HEK293 (cell line): ENCODE measurements at regions not wholly inside any gene's neighbourhood (a gene's known extent, or its start where the extent isn't known, plus 50 kb on each side); places are given as distances from the start of the nearest gene placed in this dataset.

Source experiments
- CTCF ChIA-PET: fragments of 350-600 bp; formaldehyde crosslinking; extraction: SDS; loops from one replicate; lab custom pipeline; 2021; ENCODE audit warnings: antibody characterized with exemption; lab: Yijun Ruan, JAX
- POLR2A ChIA-PET: fragments of 300-600 bp; formaldehyde crosslinking; extraction: SDS; loops from one replicate; lab custom pipeline; 2020; ENCODE audit warnings: antibody characterized with exemption, inconsistent platforms; lab: Yijun Ruan, JAX
- H3K27ac ChIP-seq: fragments of 200-500 bp; sonication (Bioruptor generic); 2 replicates; pipeline ENCODE4 v1.5.1; 2014; ENCODE audit warnings: low read depth, low read length, control low read depth, inconsistent platforms; ENCODE audit errors: extremely low read depth
- H3K36me3 ChIP-seq, 2 experiments: fragments of 200-500 bp in 1 of 2; sonication (Bioruptor generic) in 1 of 2; 1 replicate in 1 of 2; 2 replicates in 1 of 2; pipeline ENCODE4 v1.5.1; 2014 to 2017; ENCODE audit warnings: inconsistent platforms in 2 of 2, low read length in 2 of 2; ENCODE audit not compliant: control insufficient read depth in 2 of 2, insufficient read depth in 1 of 2
- H3K4me1 ChIP-seq: fragments of 200-500 bp; sonication (Bioruptor generic); 2 replicates; pipeline ENCODE4 v1.5.1; 2014; ENCODE audit warnings: mild to moderate bottlenecking, low read length, inconsistent platforms; ENCODE audit not compliant: control insufficient read depth, insufficient read depth
- H3K4me3 ChIP-seq: 2 replicates; pipeline ENCODE4 v1.5.1; 2011; ENCODE audit warnings: low read depth, mild to moderate bottlenecking, control low read depth, low read length, moderate library complexity
- H3K9me3 ChIP-seq: fragments of 200-500 bp; sonication (Bioruptor generic); 2 replicates; pipeline ENCODE4 v1.5.1; 2014; ENCODE audit warnings: low read depth, low read length, inconsistent platforms; ENCODE audit not compliant: control insufficient read depth, insufficient read depth
- BCL11B ChIP-seq: fragments of 450-650 bp; formaldehyde crosslinking; IDR thresholded peaks from 2 replicates; pipeline ENCODE4 v1.5.1; 2016; ENCODE audit warnings: low read depth, missing biosample characterization, missing genetic modification characterization
- CTCF ChIP-seq: fragments of 450-650 bp; formaldehyde crosslinking; IDR thresholded peaks from 2 replicates; pipeline ENCODE4 v1.5.1; 2016; ENCODE audit warnings: missing biosample characterization, missing genetic modification characterization
- FEZF1 ChIP-seq: fragments of 450-650 bp; formaldehyde crosslinking; IDR thresholded peaks from 2 replicates; pipeline ENCODE4 v1.5.1; 2016; ENCODE audit warnings: missing biosample characterization, missing genetic modification characterization
- HOXC10 ChIP-seq: sonication (generic); formaldehyde crosslinking; IDR thresholded peaks from 2 replicates; pipeline ENCODE4 v1.8.1; 2023; ENCODE audit warnings: mild to moderate bottlenecking, missing genetic modification reagents
- KLF17 ChIP-seq: fragments of 450-650 bp; formaldehyde crosslinking; IDR thresholded peaks from 2 replicates; pipeline ENCODE4 v1.5.1; 2016; ENCODE audit warnings: missing biosample characterization, missing genetic modification characterization
- MEIS1 ChIP-seq: sonication (generic); formaldehyde crosslinking; IDR thresholded peaks from 2 replicates; pipeline ENCODE4 v1.8.1; 2022; ENCODE audit warnings: missing genetic modification reagents, mild to moderate bottlenecking, borderline replicate concordance
- PBX3 ChIP-seq: sonication (generic); formaldehyde crosslinking; IDR thresholded peaks from 2 replicates; pipeline ENCODE4 v1.8.1; 2022; ENCODE audit warnings: mild to moderate bottlenecking, moderate library complexity, missing genetic modification reagents
- PRDM1 ChIP-seq: fragments of 450-650 bp; formaldehyde crosslinking; IDR thresholded peaks from 2 replicates; pipeline ENCODE4; 2016; ENCODE audit warnings: missing biosample characterization, missing genetic modification characterization
- SP2 ChIP-seq: fragments of 450-650 bp; formaldehyde crosslinking; IDR thresholded peaks from 2 replicates; pipeline ENCODE4 v1.5.1; 2016; ENCODE audit warnings: missing biosample characterization, missing genetic modification characterization
- ZFP3 ChIP-seq: fragments of 450-650 bp; formaldehyde crosslinking; IDR thresholded peaks from 2 replicates; pipeline ENCODE4 v1.5.1; 2016; ENCODE audit warnings: low read depth, missing biosample characterization, missing genetic modification characterization
- ZNF157 ChIP-seq: fragments of 450-650 bp; formaldehyde crosslinking; IDR thresholded peaks from 2 replicates; pipeline ENCODE4 v1.5.1; 2016; ENCODE audit warnings: missing biosample characterization, missing genetic modification characterization
- ZNF16 ChIP-seq: fragments of 450-650 bp; formaldehyde crosslinking; IDR thresholded peaks from 2 replicates; pipeline ENCODE4 v1.5.1; 2016; ENCODE audit warnings: low read depth, missing biosample characterization, missing genetic modification characterization
- ZNF175 ChIP-seq: fragments of 450-650 bp; formaldehyde crosslinking; IDR thresholded peaks from 2 replicates; pipeline ENCODE4 v1.5.1; 2016; ENCODE audit warnings: missing biosample characterization, missing genetic modification characterization
- ZNF221 ChIP-seq: fragments of 450-650 bp; formaldehyde crosslinking; IDR thresholded peaks from 2 replicates; pipeline ENCODE4 v1.5.1; 2017; ENCODE audit warnings: missing biosample characterization, missing genetic modification characterization, borderline replicate concordance
- ZNF341 ChIP-seq: fragments of 450-650 bp; formaldehyde crosslinking; IDR thresholded peaks from 2 replicates; pipeline ENCODE4; 2016; ENCODE audit warnings: low read depth, missing biosample characterization, missing genetic modification characterization
- ZNF404 ChIP-seq: fragments of 450-650 bp; formaldehyde crosslinking; IDR thresholded peaks from 2 replicates; pipeline ENCODE4 v1.5.1; 2017; ENCODE audit warnings: missing biosample characterization, missing genetic modification characterization
- ZNF521 ChIP-seq: fragments of 450-650 bp; formaldehyde crosslinking; IDR thresholded peaks from 2 replicates; pipeline ENCODE4 v1.5.1; 2017; ENCODE audit warnings: missing biosample characterization, mild to moderate bottlenecking, missing genetic modification characterization
- ZNF530 ChIP-seq: fragments of 450-650 bp; formaldehyde crosslinking; IDR thresholded peaks from 2 replicates; pipeline ENCODE4 v1.5.1; 2016; ENCODE audit warnings: low read depth, missing biosample characterization, missing genetic modification characterization
- ZNF830 ChIP-seq: fragments of 450-650 bp; IDR thresholded peaks from 2 replicates; pipeline ENCODE4 v1.5.0; 2018; ENCODE audit warnings: missing biosample characterization, missing genetic modification characterization, low read depth, mild to moderate bottlenecking, moderate library complexity
- ZNF837 ChIP-seq: fragments of 450-650 bp; formaldehyde crosslinking; IDR thresholded peaks from 2 replicates; pipeline ENCODE4 v1.5.1; 2016; ENCODE audit warnings: missing biosample characterization, missing genetic modification characterization
- ZSCAN30 ChIP-seq: fragments of 450-650 bp; IDR thresholded peaks from 2 replicates; pipeline ENCODE4 v1.5.1; 2018; ENCODE audit warnings: missing biosample characterization, mild to moderate bottlenecking, missing genetic modification characterization, moderate library complexity
- ZSCAN4 ChIP-seq: fragments of 450-650 bp; formaldehyde crosslinking; IDR thresholded peaks from 2 replicates; pipeline ENCODE4 v1.5.1; 2017; ENCODE audit warnings: missing biosample characterization, missing genetic modification characterization
- TF ChIP-seq, protein P1 (sequence below): fragments of 450-650 bp; formaldehyde crosslinking; IDR thresholded peaks from 2 replicates; pipeline ENCODE4 v1.5.1; 2016; ENCODE audit warnings: missing biosample characterization, missing genetic modification characterization
- TF ChIP-seq, protein P2 (sequence below): fragments of 450-650 bp; formaldehyde crosslinking; IDR thresholded peaks from 2 replicates; pipeline ENCODE4 v1.5.1; 2017; ENCODE audit warnings: missing biosample characterization, missing genetic modification characterization

GRCh38 chr18:70489571-70489970, 200.7 kb downstream of the SOCS6 start (continued):
- TF ChIP-seq, protein P1, sequence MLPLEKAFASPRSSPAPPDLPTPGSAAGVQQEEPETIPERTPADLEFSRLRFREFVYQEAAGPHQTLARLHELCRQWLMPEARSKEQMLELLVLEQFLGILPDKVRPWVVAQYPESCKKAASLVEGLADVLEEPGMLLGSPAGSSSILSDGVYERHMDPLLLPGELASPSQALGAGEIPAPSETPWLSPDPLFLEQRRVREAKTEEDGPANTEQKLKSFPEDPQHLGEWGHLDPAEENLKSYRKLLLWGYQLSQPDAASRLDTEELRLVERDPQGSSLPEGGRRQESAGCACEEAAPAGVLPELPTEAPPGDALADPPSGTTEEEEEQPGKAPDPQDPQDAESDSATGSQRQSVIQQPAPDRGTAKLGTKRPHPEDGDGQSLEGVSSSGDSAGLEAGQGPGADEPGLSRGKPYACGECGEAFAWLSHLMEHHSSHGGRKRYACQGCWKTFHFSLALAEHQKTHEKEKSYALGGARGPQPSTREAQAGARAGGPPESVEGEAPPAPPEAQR: no peak
- TF ChIP-seq ZNF175 (tag by site-specific recombination) (no peak), ZNF157 (no peak), ZNF530 (no peak), HOXC10 (CRISPR knock-in tag) (no peak), ZNF221 (tag by site-specific recombination) (no peak), ZNF341 (tag by site-specific recombination) (no peak)

GRCh38 chr18:70469916-70470315, 181.1 kb downstream of the SOCS6 start:
- H3K27ac ChIP-seq: no peak overlapping the region
- H3K4me1 ChIP-seq: no peaks in the 10 kb centered on the region
- 0 out of 2 replicates have a peak, but pooled peaks have one; percentile 9 for TF ChIP-seq FEZF1 (tag by site-specific recombination)
- no peak for TF ChIP-seq PBX3 (CRISPR knock-in tag)
- TF ChIP-seq ZNF837 (tag by site-specific recombination): no peak
- no peak for TF ChIP-seq KLF17 (tag by site-specific recombination)
- TF ChIP-seq BCL11B: no peak
- TF ChIP-seq HOXC10 (CRISPR knock-in tag): no peak
- TF ChIP-seq ZSCAN30: peak; percentile 73; the same call in 1 of the 2 replicates
- no peaks in the 10 kb centered on the region for H3K9me3 ChIP-seq
- ChIA-PET POLR2A (no interaction called here), CTCF (interaction anchor here (0.7 to 3.6 kb wide), 4 partner anchors 19 to 410 kb away, joined by 3 to 28 read pairs (median 4); no protein-coding TSS in a partner anchor)
- no peak overlapping the region for H3K4me3 ChIP-seq
- H3K36me3 ChIP-seq: no peaks in the 10 kb centered on the region

- Histone ChIP-seq H3K9me3 (no peaks in the 10 kb centered on the region), H3K36me3 (no peaks in the 10 kb centered on the region), H3K4me1 (peaks cover 4% of the 10 kb centered on the region), H3K27ac (no peak overlapping the region), H3K4me3 (no peak overlapping the region)
- POLR2A ChIA-PET: no interaction called here
- CTCF ChIA-PET: interaction anchor here (0.6 to 3.6 kb wide), 4 partner anchors 14 to 1230 kb away, joined by 3 to 28 read pairs (median 3); no protein-coding TSS in a partner anchor
- TF ChIP-seq ZNF521: no peak
- TF ChIP-seq CTCF: no peak
- TF ChIP-seq PRDM1 (tag by site-specific recombination): no peak
- TF ChIP-seq ZNF404: no peak
- no peak for TF ChIP-seq ZFP3
- no peak for TF ChIP-seq MEIS1 (CRISPR knock-in tag)
- no peak for TF ChIP-seq ZSCAN4
- TF ChIP-seq ZNF830 (tag by site-specific recombination): no peak
- TF ChIP-seq ZNF221 (tag by site-specific recombination): no peak
- no peak for TF ChIP-seq ZNF16 (tag by site-specific recombination)
- TF ChIP-seq, protein P2, sequence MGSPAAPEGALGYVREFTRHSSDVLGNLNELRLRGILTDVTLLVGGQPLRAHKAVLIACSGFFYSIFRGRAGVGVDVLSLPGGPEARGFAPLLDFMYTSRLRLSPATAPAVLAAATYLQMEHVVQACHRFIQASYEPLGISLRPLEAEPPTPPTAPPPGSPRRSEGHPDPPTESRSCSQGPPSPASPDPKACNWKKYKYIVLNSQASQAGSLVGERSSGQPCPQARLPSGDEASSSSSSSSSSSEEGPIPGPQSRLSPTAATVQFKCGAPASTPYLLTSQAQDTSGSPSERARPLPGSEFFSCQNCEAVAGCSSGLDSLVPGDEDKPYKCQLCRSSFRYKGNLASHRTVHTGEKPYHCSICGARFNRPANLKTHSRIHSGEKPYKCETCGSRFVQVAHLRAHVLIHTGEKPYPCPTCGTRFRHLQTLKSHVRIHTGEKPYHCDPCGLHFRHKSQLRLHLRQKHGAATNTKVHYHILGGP (tag by site-specific recombination): no peak
- TF ChIP-seq SP2 (tag by site-specific recombination): no peak
Observed at GRCh38 chr18:70468861-70469547, 180.2 kb downstream of the SOCS6 start.
